ENCODE measurements at regions not wholly inside any gene's neighbourhood (a gene's known extent, or its start where the extent isn't known, plus 50 kb on each side); places are given as distances from the start of the nearest gene placed in this dataset.
"Not testable (repeated sequence)": the region's sequence is repeated elsewhere in the genome, so short reads cannot be mapped to it uniquely, and the experiment has no call there.

- no peak overlapping the region for H3K4me3 Mint-ChIP-seq
- H3K9ac ChIP-seq (ENCODE audit: extremely low read depth, low read length, poor library complexity, severe bottlenecking), result no peak overlapping the region
- no peak overlapping the region for H3K27ac Mint-ChIP-seq
- 54 to 60% methylated on average over 1 to 2 of the region's 3 CpGs for WGBS, 2 experiments (ENCODE audit: insufficient coverage in 1 of 2, insufficient read length in 1 of 2)
- no peak overlapping the region for H3K27ac ChIP-seq (ENCODE audit: low read depth, low read length)
- H3K9me3 Mint-ChIP-seq, result peaks cover 6% of the 10 kb centered on the region
- peaks cover 64% of the 10 kb centered on the region for H3K27me3 ChIP-seq (ENCODE audit: control insufficient read depth, insufficient read depth, low read length, poor library complexity, severe bottlenecking)
- no peak overlapping the region for H3K4me3 ChIP-seq (ENCODE audit: low read length)
- peaks cover 25% of the 10 kb centered on the region for H3K4me1 Mint-ChIP-seq
- peaks cover 87% of the 10 kb centered on the region for H3K27me3 Mint-ChIP-seq (ENCODE audit: insufficient read depth)
- H3K36me3 ChIP-seq (ENCODE audit: control insufficient read depth, insufficient read depth, low read length), result no peaks in the 10 kb centered on the region
- no peaks in the 10 kb centered on the region for H3K36me3 Mint-ChIP-seq (ENCODE audit: low read depth)
- no peak for TF ChIP-seq CTCF (conservative IDR thresholded peaks at IDR 0.05)
- H3K9me3 ChIP-seq (ENCODE audit: control insufficient read depth, low read length), result no peaks in the 10 kb centered on the region
- peak; percentile 45 for DNase-seq
- H3K4me1 ChIP-seq (ENCODE audit: control insufficient read depth, insufficient read depth, low read length), result peaks cover 4% of the 10 kb centered on the region
Measured at GRCh38 chr17:14579716-14580115, 278.8 kb downstream of the HS3ST3B1 start.

- Mint-ChIP-seq H3K9me3 (peaks cover 2% of the 10 kb centered on the region), H3K36me3 (ENCODE audit: low read depth) (no peaks in the 10 kb centered on the region), H3K4me3 (no peak overlapping the region), H3K4me1 (peaks cover 16% of the 10 kb centered on the region), H3K27ac (no peak overlapping the region), H3K27me3 (ENCODE audit: insufficient read depth) (peaks cover 70% of the 10 kb centered on the region)
- 84 to 87% methylated on average over 6 to 8 of the region's 8 CpGs for WGBS, 2 experiments (ENCODE audit: insufficient coverage in 1 of 2, insufficient read length in 1 of 2)
- H3K4me3 ChIP-seq (ENCODE audit: low read length), result no peak overlapping the region
- peak; percentile 35 for DNase-seq
- H3K9ac ChIP-seq (ENCODE audit: extremely low read depth, low read length, poor library complexity, severe bottlenecking), result no peak overlapping the region
- no peak for TF ChIP-seq CTCF (conservative IDR thresholded peaks at IDR 0.05)
- H3K9me3 ChIP-seq (ENCODE audit: control insufficient read depth, low read length), result no peaks in the 10 kb centered on the region
- H3K27me3 ChIP-seq (ENCODE audit: control insufficient read depth, insufficient read depth, low read length, poor library complexity, severe bottlenecking), result peaks cover 28% of the 10 kb centered on the region
- H3K36me3 ChIP-seq (ENCODE audit: control insufficient read depth, insufficient read depth, low read length), result no peaks in the 10 kb centered on the region
- H3K4me1 ChIP-seq (ENCODE audit: control insufficient read depth, insufficient read depth, low read length), result peaks cover 2% of the 10 kb centered on the region
- no peak overlapping the region for H3K27ac ChIP-seq (ENCODE audit: low read depth, low read length)
Measured at GRCh38 chr17:14575471-14575953, 274.6 kb downstream of the HS3ST3B1 start.

- not testable (repeated sequence) for H3K36me3 ChIP-seq (ENCODE audit: control insufficient read depth, insufficient read depth, low read length); H3K27ac ChIP-seq (ENCODE audit: low read depth, low read length); H3K36me3 Mint-ChIP-seq (ENCODE audit: low read depth); H3K27me3 Mint-ChIP-seq (ENCODE audit: insufficient read depth); H3K27ac Mint-ChIP-seq; H3K9me3 Mint-ChIP-seq; H3K9me3 ChIP-seq (ENCODE audit: control insufficient read depth, low read length); H3K9ac ChIP-seq (ENCODE audit: extremely low read depth, low read length, poor library complexity, severe bottlenecking); DNase-seq; H3K4me1 Mint-ChIP-seq; H3K4me1 ChIP-seq (ENCODE audit: control insufficient read depth, insufficient read depth, low read length); H3K27me3 ChIP-seq (ENCODE audit: control insufficient read depth, insufficient read depth, low read length, poor library complexity, severe bottlenecking); H3K4me3 ChIP-seq (ENCODE audit: low read length); H3K4me3 Mint-ChIP-seq
- WGBS, 2 experiments (ENCODE audit: insufficient coverage in 1 of 2, insufficient read length in 1 of 2), result 87% methylated on average over 3 of the region's 8 CpGs; no CpG with 5 or more reads in 1 of the 2 experiments
Measured at GRCh38 chr17:14560325-14560724, 259.4 kb downstream of the HS3ST3B1 start.
